PC-3 (cell line): ENCODE measurements at regions not wholly inside any gene's neighbourhood (a gene's known extent, or its start where the extent isn't known, plus 50 kb on each side); places are given as distances from the start of the nearest gene placed in this dataset.

Source experiments
- ATAC-seq: fragments of 200-7000 bp; cut with Tn5 transposase; 2 replicates; pipeline ENCODE4 v1.9.1; 2020; ENCODE audit warnings: mild to moderate bottlenecking, moderate library complexity
- BruUV-seq: library from RNA; stranded (reverse); fragments of 400-500 nt; replicated peaks from 2 replicates; lab custom pipeline; 2021; lab: Mats Ljungman, UMichigan
- CTCF ChIA-PET: fragments of 300-600 bp; sonication (Branson Sonifier 250); formaldehyde crosslinking; loops from one replicate; lab custom pipeline; 2022; ENCODE audit warnings: antibody characterized with exemption; lab: Charles Lee
- POLR2A ChIA-PET: fragments of 300-600 bp; sonication (Branson Sonifier 250); formaldehyde crosslinking; loops from one replicate; lab custom pipeline; 2022; ENCODE audit warnings: antibody characterized with exemption; ENCODE audit not compliant: unreplicated experiment; lab: Charles Lee
- DNase-seq: peaks from one replicate; pipeline ENCODE4 v3.0.0-alpha.2; 2015
- H2AFZ ChIP-seq: fragments of 300-600 bp; sonication (generic); 2 replicates; pipeline ENCODE4 v1.6.0; 2016; ENCODE audit warnings: antibody characterized with exemption, low read length
- H3F3A ChIP-seq: fragments of 300-600 bp; sonication (generic); one replicate; pipeline ENCODE4 v1.6.0; 2017; ENCODE audit warnings: antibody characterized with exemption, low read length, control low read depth, mild to moderate bottlenecking; ENCODE audit not compliant: unreplicated experiment
- H3K27ac ChIP-seq: fragments of 300-600 bp; sonication (generic); 2 replicates; pipeline ENCODE4 v1.5.1; 2016; ENCODE audit warnings: mild to moderate bottlenecking, low read length
- H3K27me3 ChIP-seq: fragments of 300-600 bp; sonication (generic); 2 replicates; pipeline ENCODE4 v1.6.1; 2016; ENCODE audit warnings: low read length, mixed read lengths
- H3K36me3 ChIP-seq: fragments of 300-600 bp; sonication (generic); 2 replicates; pipeline ENCODE4 v1.6.1; 2016; ENCODE audit warnings: low read depth, mixed run types, low read length, mixed read lengths
- H3K4me1 ChIP-seq: fragments of 300-600 bp; sonication (generic); 2 replicates; pipeline ENCODE4 v1.5.1; 2016; ENCODE audit warnings: low read length; ENCODE audit not compliant: insufficient read depth
- H3K4me2 ChIP-seq: fragments of 300-600 bp; sonication (generic); 2 replicates; pipeline ENCODE4 v1.6.0; 2016; ENCODE audit warnings: low read length
- H3K4me3 ChIP-seq: fragments of 300-600 bp; sonication (generic); 2 replicates; pipeline ENCODE4 v1.5.1; 2016; ENCODE audit warnings: mild to moderate bottlenecking, low read length, mixed read lengths
- H3K79me2 ChIP-seq: fragments of 300-600 bp; sonication (generic); 2 replicates; pipeline ENCODE4 v1.6.1; 2017; ENCODE audit warnings: low read length, mixed read lengths
- H3K9ac ChIP-seq: fragments of 300-600 bp; sonication (generic); 2 replicates; pipeline ENCODE4 v1.6.0; 2016; ENCODE audit warnings: mild to moderate bottlenecking, low read length
- H3K9me2 ChIP-seq: fragments of 300-600 bp; sonication (generic); replicated peaks from 2 replicates; pipeline ENCODE4 v1.6.1; 2016; ENCODE audit warnings: mixed run types, low read length, mixed read lengths
- H3K9me3 ChIP-seq: fragments of 300-600 bp; sonication (generic); 2 replicates; pipeline ENCODE4 v1.6.1; 2016; ENCODE audit warnings: low read length, mixed read lengths
- H4K20me1 ChIP-seq: fragments of 300-600 bp; sonication (generic); 2 replicates; pipeline ENCODE4 v1.6.1; 2016; ENCODE audit warnings: low read length, mixed read lengths
- CTCF ChIP-seq: fragments of 300-600 bp; sonication (generic); conservative IDR thresholded peaks from 2 replicates; pipeline ENCODE4 v1.5.1; 2017; ENCODE audit warnings: antibody characterized with exemption, low read depth, mild to moderate bottlenecking, low read length
- EZH2 ChIP-seq: fragments of 300-600 bp; sonication (generic); IDR thresholded peaks from one replicate; pipeline ENCODE4 v1.6.1; 2017; ENCODE audit warnings: antibody characterized with exemption, mild to moderate bottlenecking, low read length; ENCODE audit not compliant: unreplicated experiment
- EZH2phosphoT487 ChIP-seq: fragments of 300-600 bp; sonication (generic); IDR thresholded peaks from 2 replicates; pipeline ENCODE4 v1.6.1; 2018; ENCODE audit warnings: mild to moderate bottlenecking, antibody characterized with exemption, low read length, borderline replicate concordance
- intact Hi-C: fragments of 100-400 bp; cut with micrococcal nuclease; formaldehyde crosslinking; loops from 2 replicates; pipeline ENCODE4 v1.9.0; 2023

DNA sequence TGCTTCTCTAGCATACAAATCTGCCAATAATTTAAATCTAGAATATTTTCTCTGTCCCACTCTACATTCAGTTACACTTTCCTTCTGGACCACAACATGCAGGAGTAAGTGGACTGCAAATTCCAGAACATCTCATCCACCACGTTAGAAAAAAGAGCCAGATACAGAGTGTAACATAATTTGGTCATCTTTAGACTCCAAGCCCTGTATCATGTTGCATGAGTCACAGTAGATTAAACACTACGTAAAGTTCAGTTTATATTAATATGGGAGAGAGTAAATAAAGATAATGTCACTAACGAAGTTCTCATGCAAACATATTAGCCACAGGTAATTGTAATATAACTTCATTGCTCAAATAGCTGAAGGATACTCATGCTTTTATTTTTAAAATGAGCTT lies 327.0 kb downstream of the C6orf118 start:
- Histone ChIP-seq H3K4me2 (peak overlapping the region; percentile 55), H2AFZ (no peak overlapping the region), H3K36me3 (no peaks in the 10 kb centered on the region), H3K9ac (peak overlapping the region; percentile 49; the same call in 1 of the 2 replicates), H3F3A (no peaks in the 10 kb centered on the region), H3K4me1 (peaks cover 19% of the 10 kb centered on the region), H3K27me3 (no peaks in the 10 kb centered on the region), H3K27ac (peak overlapping the region; percentile 68), H3K9me2 (no peaks in the 10 kb centered on the region), H3K4me3 (no peak overlapping the region), H4K20me1 (no peaks in the 10 kb centered on the region), H3K79me2 (no peaks in the 10 kb centered on the region), H3K9me3 (no peaks in the 10 kb centered on the region)
- intact Hi-C loops, result loop anchor here (10.0 kb wide), 1 partner anchor 412 kb away; no protein-coding TSS in a partner anchor
- BruUV-seq, result no TSS peak
- peak; percentile 93 for ATAC-seq
- CTCF ChIA-PET, result no interaction called here
- POLR2A ChIA-PET, result interaction anchor here (0.6 kb wide), 1 partner anchor 61 kb away, joined by 6 read pairs; no protein-coding TSS in a partner anchor
- TF ChIP-seq EZH2, result no peak
- TF ChIP-seq EZH2phosphoT487, result no peak
- TF ChIP-seq CTCF, result no peak
- DNase-seq, result peak; percentile 62

DNA sequence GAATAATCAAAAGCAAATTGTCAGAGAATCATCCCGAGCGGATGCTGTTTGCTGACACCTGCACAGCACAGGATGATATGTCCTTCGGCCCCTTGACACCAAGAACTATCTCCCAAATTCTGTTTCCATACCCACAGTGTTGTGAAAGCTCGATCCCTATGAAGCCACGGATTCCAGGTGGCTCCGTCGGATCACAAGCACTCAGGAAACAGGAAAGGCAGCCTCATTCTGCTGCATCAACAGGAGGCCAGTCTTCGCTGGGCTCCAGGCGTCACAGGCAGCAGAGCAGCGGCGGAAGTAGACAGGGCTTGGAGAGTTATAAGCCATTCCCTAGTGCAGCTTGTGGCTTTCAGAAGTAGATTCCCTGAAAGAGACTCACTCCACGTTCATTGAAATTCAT lies 342.3 kb downstream of the C6orf118 start:
- no peaks in the 10 kb centered on the region for H3K9me3 ChIP-seq
- ATAC-seq, result no peak

More for the DNA sequence above, 342.3 kb downstream of the C6orf118 start:
- intact Hi-C loops, result no loop called here
- Histone ChIP-seq H3K4me3 (no peak overlapping the region), H3K9me2 (no peaks in the 10 kb centered on the region), H3K4me1 (no peaks in the 10 kb centered on the region), H3F3A (no peaks in the 10 kb centered on the region), H4K20me1 (no peaks in the 10 kb centered on the region), H2AFZ (no peak overlapping the region), H3K36me3 (no peaks in the 10 kb centered on the region), H3K4me2 (no peak overlapping the region), H3K79me2 (no peaks in the 10 kb centered on the region), H3K27me3 (no peaks in the 10 kb centered on the region), H3K27ac (no peak overlapping the region), H3K9ac (no peak overlapping the region)
- BruUV-seq, result no TSS peak
- CTCF ChIA-PET, result no interaction called here
- DNase-seq, result no peak
- POLR2A ChIA-PET, result no interaction called here
- no peak for TF ChIP-seq EZH2phosphoT487
- no peak for TF ChIP-seq EZH2
- TF ChIP-seq CTCF, result no peak
